ENCODE measurements at regions not wholly inside any gene's neighbourhood (a gene's known extent, or its start where the extent isn't known, plus 50 kb on each side); places are given as distances from the start of the nearest gene placed in this dataset.

- no peak for DNase-seq (ENCODE audit: low spot score)
- no peak overlapping the region for H3K27ac ChIP-seq
Observed at GRCh38 chr2:181307203-181307991, 149.8 kb upstream of the ITGA4 start.

DNA sequence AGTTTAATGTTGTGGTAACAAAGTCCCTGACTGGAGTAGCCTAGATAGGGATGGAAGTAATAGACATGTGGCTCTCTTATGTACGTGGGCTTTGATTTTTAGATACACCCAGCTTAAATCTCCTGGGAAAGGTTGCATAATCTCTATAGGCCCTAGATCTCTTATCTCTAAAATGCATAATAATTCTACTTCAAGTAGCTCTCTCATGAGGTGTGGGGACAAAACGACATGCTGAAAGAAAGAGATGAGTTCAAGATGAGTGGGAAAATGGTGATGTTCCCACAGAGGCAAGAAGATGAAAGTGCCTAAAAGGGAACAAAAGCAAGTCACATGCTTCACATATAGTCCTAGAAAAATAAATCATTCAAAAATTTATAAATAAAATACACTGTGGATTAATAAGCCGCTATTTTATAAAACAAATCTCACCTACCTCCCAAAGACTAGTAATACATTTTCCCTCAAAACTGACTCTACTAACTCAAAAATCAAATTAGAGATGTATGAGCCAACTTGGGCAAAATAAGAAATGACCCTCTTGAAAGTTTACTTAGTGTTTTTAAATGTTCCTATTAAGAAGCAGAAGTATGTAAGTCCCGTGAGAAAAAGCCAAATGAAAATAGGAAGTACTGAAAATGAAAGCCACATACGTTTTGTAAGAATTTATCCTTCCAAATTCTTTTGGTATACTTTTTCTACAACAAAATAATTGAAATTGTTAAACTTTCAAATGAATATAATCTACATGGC, 148.2 kb upstream of the ITGA4 start:
- Histone ChIP-seq H3K79me2 (no peaks in the 10 kb centered on the region), H4K20me1 (ENCODE audit: insufficient read depth, poor library complexity, severe bottlenecking) (no peaks in the 10 kb centered on the region), H3K4me3 (no peak overlapping the region), H3K9me2 (replicated peaks; ENCODE audit: insufficient read depth) (no peaks in the 10 kb centered on the region), H3K36me3 (replicated peaks; ENCODE audit: insufficient read depth, low read depth) (no peaks in the 10 kb centered on the region), H3K27me3 (no peaks in the 10 kb centered on the region), H3K4me1 (ENCODE audit: insufficient read depth) (no peaks in the 10 kb centered on the region), H3K4me2 (no peak overlapping the region), H3K9me3 (ENCODE audit: low read depth) (no peaks in the 10 kb centered on the region), H3K27ac (no peak overlapping the region), H2AFZ (no peak overlapping the region)
- no peak for DNase-seq (ENCODE audit: low spot score)
- 89% methylated on average over 5 of the region's 5 CpGs for WGBS (ENCODE audit: low lambda C conversion rate, missing lambda C conversion rate)
- no peak for TF ChIP-seq CTCF (IDR thresholded peaks at IDR 0.05; ENCODE audit: poor library complexity)
- TF ChIP-seq EZH2 (IDR thresholded peaks at IDR 0.05; ENCODE audit: borderline replicate concordance): no peak
- TF ChIP-seq EZH2phosphoT487 (IDR thresholded peaks at IDR 0.05; ENCODE audit: low read depth, severe bottlenecking, unreplicated experiment): no peak

More at GRCh38 chr2:181307203-181307991, 149.8 kb upstream of the ITGA4 start:
- no peaks in the 10 kb centered on the region for H3K27me3 ChIP-seq
- no peak overlapping the region for H3K4me2 ChIP-seq
- TF ChIP-seq CTCF (IDR thresholded peaks at IDR 0.05; ENCODE audit: poor library complexity) (no peak), EZH2phosphoT487 (IDR thresholded peaks at IDR 0.05; ENCODE audit: low read depth, severe bottlenecking, unreplicated experiment) (no peak)
- WGBS (ENCODE audit: low lambda C conversion rate, missing lambda C conversion rate): 86% methylated on average over 7 of the region's 7 CpGs
- no peaks in the 10 kb centered on the region for H3K9me3 ChIP-seq (ENCODE audit: low read depth)
- no peaks in the 10 kb centered on the region for H3K9me2 ChIP-seq (replicated peaks; ENCODE audit: insufficient read depth)
- no peak overlapping the region for H3K4me3 ChIP-seq
- no peak overlapping the region for H2AFZ ChIP-seq
- H3K4me1 ChIP-seq (ENCODE audit: insufficient read depth): no peaks in the 10 kb centered on the region
- no peaks in the 10 kb centered on the region for H3K36me3 ChIP-seq (replicated peaks; ENCODE audit: insufficient read depth, low read depth)
- H4K20me1 ChIP-seq (ENCODE audit: insufficient read depth, poor library complexity, severe bottlenecking): no peaks in the 10 kb centered on the region
- no peaks in the 10 kb centered on the region for H3K79me2 ChIP-seq

DNA sequence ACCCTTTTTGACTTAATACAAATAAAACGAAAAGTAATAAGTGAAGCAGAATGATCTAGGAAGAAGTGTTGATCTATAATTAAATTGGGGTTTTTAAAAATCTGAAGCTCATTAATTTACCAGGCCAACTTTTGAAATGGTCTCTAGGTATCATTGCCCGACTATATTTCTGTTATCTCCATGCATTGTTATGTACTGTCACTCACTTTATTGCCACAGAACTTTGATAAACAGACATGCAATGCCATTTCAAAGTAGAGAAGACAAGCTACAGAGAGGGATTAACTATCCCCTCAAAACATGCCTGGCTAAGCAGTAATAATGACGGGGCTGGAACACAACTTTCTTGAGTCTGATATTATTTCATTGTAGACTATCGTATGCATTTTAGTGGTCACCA, 147.6 kb upstream of the ITGA4 start:
- Histone ChIP-seq H3K36me3 (replicated peaks; ENCODE audit: insufficient read depth, low read depth) (no peaks in the 10 kb centered on the region), H3K4me2 (no peak overlapping the region), H3K4me3 (no peak overlapping the region), H2AFZ (no peak overlapping the region), H3K9me2 (replicated peaks; ENCODE audit: insufficient read depth) (no peaks in the 10 kb centered on the region), H3K27me3 (no peaks in the 10 kb centered on the region), H3K79me2 (no peaks in the 10 kb centered on the region), H3K9me3 (ENCODE audit: low read depth) (no peaks in the 10 kb centered on the region), H4K20me1 (ENCODE audit: insufficient read depth, poor library complexity, severe bottlenecking) (no peaks in the 10 kb centered on the region), H3K27ac (no peak overlapping the region), H3K4me1 (ENCODE audit: insufficient read depth) (no peaks in the 10 kb centered on the region)
- TF ChIP-seq CTCF (IDR thresholded peaks at IDR 0.05; ENCODE audit: poor library complexity) (no peak), EZH2phosphoT487 (IDR thresholded peaks at IDR 0.05; ENCODE audit: low read depth, severe bottlenecking, unreplicated experiment) (no peak), EZH2 (IDR thresholded peaks at IDR 0.05; ENCODE audit: borderline replicate concordance) (no peak)
- DNase-seq (ENCODE audit: low spot score): no peak
- 79% methylated on average over 4 of the region's 4 CpGs for WGBS (ENCODE audit: low lambda C conversion rate, missing lambda C conversion rate)

All from hepatocyte (in vitro differentiated cells).